GM12878 (cell line): ENCODE measurements at regions not wholly inside any gene's neighbourhood (a gene's known extent, or its start where the extent isn't known, plus 50 kb on each side); places are given as distances from the start of the nearest gene placed in this dataset.

Experiments used
- ATAC-seq: fragments of 200-7000 bp; cut with Tn5 transposase; 3 replicates; pipeline ENCODE4 v1.9.1; 2020; ENCODE audit warnings: mild to moderate bottlenecking, moderate library complexity
- BruUV-seq: library from RNA; stranded (reverse); fragments of 400-500 nt; replicated peaks from 2 replicates; lab custom pipeline; 2021; lab: Mats Ljungman, UMichigan
- CTCF ChIA-PET: fragments of 300-600 bp; sonication (Branson Sonifier 250); formaldehyde crosslinking; extraction: SDS; loops from one replicate; lab custom pipeline; 2021; ENCODE audit warnings: inconsistent platforms; lab: Yijun Ruan, JAX
- POLR2A ChIA-PET: fragments of 350-600 bp; formaldehyde crosslinking; extraction: SDS; loops from one replicate; lab custom pipeline; 2021; ENCODE audit warnings: inconsistent platforms; lab: Charles Lee
- RAD21 ChIA-PET: fragments of 300-600 bp; sonication (Branson Sonifier 250); formaldehyde crosslinking; loops from one replicate; lab custom pipeline; 2023; ENCODE audit warnings: antibody characterized with exemption; ENCODE audit not compliant: unreplicated experiment; lab: Charles Lee
- SMC1A ChIA-PET: fragments of 300-600 bp; sonication (Branson Sonifier 250); formaldehyde crosslinking; loops from one replicate; lab custom pipeline; 2023; ENCODE audit not compliant: unreplicated experiment, uncharacterized antibody; lab: Charles Lee
- DNase-seq: peaks from one replicate; pipeline ENCODE4 v3.0.0-alpha.2; 2011; ENCODE audit warnings: low read depth, low spot score
- FAIRE-seq: peaks from 3 replicates; lab custom pipeline; 2011; peaks lifted over from hg19 to GRCh38; lab: Jason Lieb, UNC
- H2AFZ ChIP-seq: 2 replicates; pipeline ENCODE4 v1.6.0; 2011; ENCODE audit warnings: low read depth, low read length, control low read depth; ENCODE audit not compliant: control insufficient read depth
- H3K27ac ChIP-seq: 2 replicates; pipeline ENCODE4 v1.5.1; 2011; ENCODE audit warnings: control low read depth; ENCODE audit not compliant: control insufficient read depth, insufficient read depth
- H3K27me3 ChIP-seq, 2 experiments: replicated peaks in 1 of 2; 2 replicates each; pipeline versions ENCODE4 v1.6.0 to v1.6.1; 2011; ENCODE audit warnings: low read length in 1 of 2; ENCODE audit not compliant: control insufficient read depth in 2 of 2, insufficient read depth in 2 of 2
- H3K36me3 ChIP-seq, 2 experiments: 2 replicates each; pipeline ENCODE4 v1.5.1; 2011; ENCODE audit warnings: low read length in 1 of 2; ENCODE audit not compliant: control insufficient read depth in 2 of 2, insufficient read depth in 2 of 2
- H3K4me1 ChIP-seq: 2 replicates; pipeline ENCODE4 v1.6.1; 2011; ENCODE audit warnings: mild to moderate bottlenecking, low read length, moderate library complexity, mixed read lengths; ENCODE audit not compliant: control insufficient read depth, insufficient read depth
- H3K4me2 ChIP-seq: 2 replicates; pipeline ENCODE4 v1.6.0; 2011; ENCODE audit warnings: control low read depth; ENCODE audit not compliant: control insufficient read depth, insufficient read depth
- H3K4me3 ChIP-seq: fragments of 200-600 bp; sonication (generic); 2 replicates; pipeline ENCODE4 v1.5.1; 2016
- H3K79me2 ChIP-seq: 2 replicates; pipeline ENCODE4 v1.6.0; 2011; ENCODE audit warnings: low read length; ENCODE audit not compliant: control insufficient read depth, insufficient read depth
- H3K9ac ChIP-seq: 2 replicates; pipeline ENCODE4 v1.8.0; 2011; ENCODE audit warnings: low read length, control low read depth, mixed read lengths; ENCODE audit not compliant: control insufficient read depth, insufficient read depth
- H3K9me3 ChIP-seq: replicated peaks from 3 replicates; pipeline ENCODE4 v1.5.1; 2011; ENCODE audit warnings: mild to moderate bottlenecking, low read length; ENCODE audit not compliant: control insufficient read depth, insufficient read depth
- H4K20me1 ChIP-seq: 2 replicates; pipeline ENCODE4 v1.6.0; 2011; ENCODE audit not compliant: control insufficient read depth, insufficient read depth
- ASH2L ChIP-seq: fragments of 300-600, 200-600 bp; sonication (generic); IDR thresholded peaks from 2 replicates; pipeline ENCODE4 v1.6.1; 2017; ENCODE audit warnings: low read depth, mild to moderate bottlenecking, borderline replicate concordance
- EZH2 ChIP-seq: IDR thresholded peaks from 2 replicates; pipeline ENCODE4 v1.6.1; 2012; ENCODE audit warnings: low read depth, mild to moderate bottlenecking, control low read depth, inconsistent platforms, low read length, borderline replicate concordance; ENCODE audit not compliant: control insufficient read depth
- MTA3 ChIP-seq: IDR thresholded peaks from 2 replicates; pipeline ENCODE4 v1.6.1; 2012; ENCODE audit warnings: low read length, inconsistent platforms, borderline replicate concordance
- NFIC ChIP-seq: IDR thresholded peaks from 2 replicates; pipeline ENCODE4 v1.6.1; 2012; ENCODE audit warnings: low read depth, mild to moderate bottlenecking, inconsistent platforms, low read length, moderate library complexity
- WGBS: methylation state at CpG from one replicate; pipeline ENCODE4 v1.1.6; 2016; ENCODE audit warnings: low lambda C conversion rate; ENCODE audit not compliant: insufficient replicate concordance, insufficient coverage; ENCODE audit errors: missing lambda C conversion rate; 5-methylcytosine and 5-hydroxymethylcytosine counted together
- in situ Hi-C: fragments of 300-500 bp; cut with MboI; formaldehyde crosslinking; loops from 9 replicates; pipeline ENCODE4 v1.14.3; 2018; ENCODE audit warnings: mixed read lengths
- intact Hi-C: fragments of 100-400 bp; cut with micrococcal nuclease; formaldehyde crosslinking; loops from one replicate; pipeline ENCODE4 v1.14.2; 2022; ENCODE audit not compliant: unreplicated experiment
- TF ChIP-seq, protein P1 (sequence below): fragments of 450-650 bp; formaldehyde crosslinking; IDR thresholded peaks from 2 replicates; pipeline ENCODE4 v1.5.0; 2022; ENCODE audit warnings: mild to moderate bottlenecking, missing genetic modification characterization

DNA sequence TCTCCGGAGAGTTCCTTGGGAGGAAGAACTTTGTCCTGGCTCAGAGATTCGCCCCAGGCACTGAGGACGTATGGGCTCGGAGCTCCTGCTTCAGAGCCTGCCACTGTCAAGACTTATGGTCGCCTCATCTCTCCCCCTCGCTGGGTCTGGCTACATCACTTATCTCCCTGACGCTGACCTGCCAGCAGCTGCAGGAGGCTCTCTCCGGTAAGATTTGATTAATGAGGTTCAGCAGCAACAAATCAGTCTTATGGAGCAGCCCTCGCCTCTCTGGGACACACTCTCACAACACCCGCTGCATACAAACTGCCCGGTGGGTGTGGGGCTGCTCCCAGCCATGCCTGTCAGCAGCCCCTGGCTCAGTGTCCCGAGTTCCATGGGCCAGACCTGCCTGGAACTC is 297.8 kb downstream of the RRAGC start (continued):
- TF ChIP-seq, protein P1, sequence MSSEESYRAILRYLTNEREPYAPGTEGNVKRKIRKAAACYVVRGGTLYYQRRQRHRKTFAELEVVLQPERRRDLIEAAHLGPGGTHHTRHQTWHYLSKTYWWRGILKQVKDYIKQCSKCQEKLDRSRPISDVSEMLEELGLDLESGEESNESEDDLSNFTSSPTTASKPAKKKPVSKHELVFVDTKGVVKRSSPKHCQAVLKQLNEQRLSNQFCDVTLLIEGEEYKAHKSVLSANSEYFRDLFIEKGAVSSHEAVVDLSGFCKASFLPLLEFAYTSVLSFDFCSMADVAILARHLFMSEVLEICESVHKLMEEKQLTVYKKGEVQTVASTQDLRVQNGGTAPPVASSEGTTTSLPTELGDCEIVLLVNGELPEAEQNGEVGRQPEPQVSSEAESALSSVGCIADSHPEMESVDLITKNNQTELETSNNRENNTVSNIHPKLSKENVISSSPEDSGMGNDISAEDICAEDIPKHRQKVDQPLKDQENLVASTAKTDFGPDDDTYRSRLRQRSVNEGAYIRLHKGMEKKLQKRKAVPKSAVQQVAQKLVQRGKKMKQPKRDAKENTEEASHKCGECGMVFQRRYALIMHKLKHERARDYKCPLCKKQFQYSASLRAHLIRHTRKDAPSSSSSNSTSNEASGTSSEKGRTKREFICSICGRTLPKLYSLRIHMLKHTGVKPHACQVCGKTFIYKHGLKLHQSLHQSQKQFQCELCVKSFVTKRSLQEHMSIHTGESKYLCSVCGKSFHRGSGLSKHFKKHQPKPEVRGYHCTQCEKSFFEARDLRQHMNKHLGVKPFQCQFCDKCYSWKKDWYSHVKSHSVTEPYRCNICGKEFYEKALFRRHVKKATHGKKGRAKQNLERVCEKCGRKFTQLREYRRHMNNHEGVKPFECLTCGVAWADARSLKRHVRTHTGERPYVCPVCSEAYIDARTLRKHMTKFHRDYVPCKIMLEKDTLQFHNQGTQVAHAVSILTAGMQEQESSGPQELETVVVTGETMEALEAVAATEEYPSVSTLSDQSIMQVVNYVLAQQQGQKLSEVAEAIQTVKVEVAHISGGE (CRISPR knock-in tag) = no peak
- no peak for TF ChIP-seq ASH2L

DNA sequence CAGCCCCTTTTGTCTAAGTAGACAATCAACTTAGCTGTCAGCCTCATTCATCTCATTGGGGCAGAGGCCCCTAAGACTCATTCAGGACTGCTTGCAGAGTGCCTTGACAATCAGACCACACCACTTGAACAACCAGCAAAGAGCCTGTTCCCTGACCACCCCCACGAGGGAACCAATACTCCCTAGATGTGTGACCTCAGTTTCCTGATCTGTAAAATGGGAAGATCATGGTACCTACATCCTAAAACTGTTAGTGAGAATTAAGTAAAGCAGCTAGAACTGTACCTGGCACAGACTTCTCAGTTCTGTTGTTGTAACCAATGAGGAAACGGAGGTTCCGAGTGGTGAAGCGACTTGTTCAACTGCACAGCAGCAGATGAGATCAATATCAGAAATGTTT is 298.5 kb downstream of the RRAGC start:
- no peak overlapping the region; the same call in 1 of the 2 replicates for H3K27ac ChIP-seq
- ChIA-PET POLR2A (interaction anchor here (2.3 kb wide), 1 partner anchor 34 kb away, joined by 9 read pairs; no protein-coding TSS in a partner anchor), SMC1A (interaction anchor here (1.1 to 2.8 kb wide), 7 partner anchors 10 to 274 kb away, joined by 3 to 9 read pairs (median 4); no protein-coding TSS in a partner anchor), CTCF (interaction anchor here (1.0 to 2.0 kb wide), 4 partner anchors 21 to 85 kb away, joined by 3 to 4 read pairs (median 4); no protein-coding TSS in a partner anchor), RAD21 (no interaction called here)
- DNase-seq = no peak
- H3K79me2 ChIP-seq = peaks cover 1% of the 10 kb centered on the region; the same call in 1 of the 2 replicates
- no peak for FAIRE-seq
- no peaks in the 10 kb centered on the region for H3K27me3 ChIP-seq
- H3K4me2 ChIP-seq = peak overlapping the region; percentile 98; the same call in 1 of the 2 replicates
- BruUV-seq = no TSS peak
- no peaks in the 10 kb centered on the region for H3K36me3 ChIP-seq
- peaks cover 44% of the 10 kb centered on the region for H3K4me1 ChIP-seq
- no peak for ATAC-seq
- H3K9ac ChIP-seq = no peak overlapping the region; the same call in 1 of the 2 replicates
- H4K20me1 ChIP-seq = no peaks in the 10 kb centered on the region
- no peaks in the 10 kb centered on the region for H3K9me3 ChIP-seq
- no peak for TF ChIP-seq MTA3
- TF ChIP-seq NFIC = no peak
- no peak for TF ChIP-seq EZH2
- intact Hi-C loops = no loop called here
- no peak overlapping the region for H3K4me3 ChIP-seq
- in situ Hi-C loops = no loop called here
- H2AFZ ChIP-seq = no peak overlapping the region
- WGBS = 96% methylated on average over 4 of the region's 4 CpGs
